ENCODE measurements at regions not wholly inside any gene's neighbourhood (a gene's known extent, or its start where the extent isn't known, plus 50 kb on each side); places are given as distances from the start of the nearest gene placed in this dataset.

- ATAC-seq (no peak), DNase-seq (no peak)
- intact Hi-C loops (cut with DNase I) = no loop called here
- Histone ChIP-seq H3K4me1 (no peaks in the 10 kb centered on the region), H3K4me3 (no peak overlapping the region), H3K9me3 (no peaks in the 10 kb centered on the region), H3K27ac (no peak overlapping the region), H3K36me3 (no peaks in the 10 kb centered on the region), H3K27me3 (ENCODE audit: low read depth) (no peaks in the 10 kb centered on the region)
- no peak for TF ChIP-seq CTCF (IDR thresholded peaks at IDR 0.05)
Observed at GRCh38 chr15:69849232-69849610, 248.5 kb downstream of the TLE3 start.

- H3K4me1 ChIP-seq = no peaks in the 10 kb centered on the region
- no peak for TF ChIP-seq CTCF (IDR thresholded peaks at IDR 0.05)
- no peaks in the 10 kb centered on the region for H3K36me3 ChIP-seq
- no peak overlapping the region for H3K27ac ChIP-seq
- DNase-seq (no peak), ATAC-seq (no peak)
- H3K9me3 ChIP-seq = no peaks in the 10 kb centered on the region
- intact Hi-C loops (cut with DNase I) = no loop called here
- no peaks in the 10 kb centered on the region for H3K27me3 ChIP-seq (ENCODE audit: low read depth)
- H3K4me3 ChIP-seq = no peak overlapping the region
Observed at GRCh38 chr15:69852482-69852881, 245.2 kb downstream of the TLE3 start.

GRCh38 chr15:69852916-69853315 lies 244.8 kb downstream of the TLE3 start:
- DNase-seq (no peak), ATAC-seq (no peak)
- no peak for TF ChIP-seq CTCF (IDR thresholded peaks at IDR 0.05)
- Histone ChIP-seq H3K4me3 (no peak overlapping the region), H3K36me3 (no peaks in the 10 kb centered on the region), H3K4me1 (no peaks in the 10 kb centered on the region), H3K27me3 (ENCODE audit: low read depth) (no peaks in the 10 kb centered on the region), H3K9me3 (no peaks in the 10 kb centered on the region), H3K27ac (no peak overlapping the region)
- intact Hi-C loops (cut with DNase I) = no loop called here

GRCh38 chr15:69853544-69853951 lies 244.2 kb downstream of the TLE3 start:
- Histone ChIP-seq H3K4me3 (no peak overlapping the region), H3K9me3 (no peaks in the 10 kb centered on the region), H3K36me3 (no peaks in the 10 kb centered on the region), H3K4me1 (no peaks in the 10 kb centered on the region), H3K27ac (no peak overlapping the region), H3K27me3 (ENCODE audit: low read depth) (no peaks in the 10 kb centered on the region)
- intact Hi-C loops (cut with DNase I) = no loop called here
- DNase-seq = no peak
- no peak for ATAC-seq
- no peak for TF ChIP-seq CTCF (IDR thresholded peaks at IDR 0.05)

- no peak for TF ChIP-seq CTCF (IDR thresholded peaks at IDR 0.05)
- no peaks in the 10 kb centered on the region for H3K9me3 ChIP-seq
- intact Hi-C loops (cut with DNase I) = no loop called here
- no peak overlapping the region for H3K4me3 ChIP-seq
- DNase-seq (no peak), ATAC-seq (no peak)
- no peaks in the 10 kb centered on the region for H3K4me1 ChIP-seq
- no peaks in the 10 kb centered on the region for H3K36me3 ChIP-seq
- no peaks in the 10 kb centered on the region for H3K27me3 ChIP-seq (ENCODE audit: low read depth)
- H3K27ac ChIP-seq = no peak overlapping the region
Observed at GRCh38 chr15:69854001-69854400, 243.7 kb downstream of the TLE3 start.
